Left lung (tissue), 4 donors: ENCODE measurements at regions not wholly inside any gene's neighbourhood (a gene's known extent, or its start where the extent isn't known, plus 50 kb on each side); places are given as distances from the start of the nearest gene placed in this dataset.

Source experiments
- ATAC-seq: fragments of 200-7000 bp; cut with Tn5 transposase; one replicate; pipeline ENCODE4 v1.9.1; 2020; ENCODE audit warnings: moderate library complexity
- DNase-seq, 4 donors: peaks; one replicate each; pipeline ENCODE4 v3.0.0-alpha.2; 2013 to 2020
- H3K27ac ChIP-seq, 2 donors: fragments of 200-600 bp; sonication (generic) in 1 of 2; one replicate each; pipeline versions ENCODE4 v1.5.0 to v1.8.0; 2020 to 2021
- H3K27me3 ChIP-seq, 2 donors: fragments of 200-600 bp; sonication (generic) in 1 of 2; one replicate each; pipeline versions ENCODE4 v1.5.0 to v1.8.0; 2020 to 2021
- H3K36me3 ChIP-seq, 2 donors: fragments of 200-600 bp; sonication (generic) in 1 of 2; one replicate each; pipeline versions ENCODE4 v1.5.0 to v1.8.0; 2020 to 2021
- H3K4me1 ChIP-seq, 2 donors: fragments of 200-600 bp; one replicate each; pipeline ENCODE4 v1.8.0; 2021
- H3K4me3 ChIP-seq, 2 donors: fragments of 200-600 bp; sonication (generic) in 1 of 2; one replicate each; pipeline versions ENCODE4 v1.5.0 to v1.8.0; 2020 to 2021; ENCODE audit warnings: mild to moderate bottlenecking in 1 of 2
- H3K9me3 ChIP-seq, 2 donors: fragments of 200-600 bp; sonication (generic) in 1 of 2; one replicate each; pipeline versions ENCODE4 v1.5.0 to v1.8.0; 2020 to 2021
- CTCF ChIP-seq, 2 donors: fragments of 200-600 bp; sonication (generic) in 1 of 2; IDR thresholded peaks; one replicate each; pipeline versions ENCODE4 v1.5.0 to v1.8.0; 2021; ENCODE audit warnings: antibody characterized with exemption in 2 of 2
- intact Hi-C, 2 donors: fragments of 100-400 bp; cut with DNase I; formaldehyde crosslinking; loops; one replicate each; pipeline versions ENCODE4 v1.11.2 to v1.14.2; 2022
- donor health status: DM: no; HTN: yes; CAD: no.
- donor health status: DM: no; HTN: no; CAD: no.

DNA sequence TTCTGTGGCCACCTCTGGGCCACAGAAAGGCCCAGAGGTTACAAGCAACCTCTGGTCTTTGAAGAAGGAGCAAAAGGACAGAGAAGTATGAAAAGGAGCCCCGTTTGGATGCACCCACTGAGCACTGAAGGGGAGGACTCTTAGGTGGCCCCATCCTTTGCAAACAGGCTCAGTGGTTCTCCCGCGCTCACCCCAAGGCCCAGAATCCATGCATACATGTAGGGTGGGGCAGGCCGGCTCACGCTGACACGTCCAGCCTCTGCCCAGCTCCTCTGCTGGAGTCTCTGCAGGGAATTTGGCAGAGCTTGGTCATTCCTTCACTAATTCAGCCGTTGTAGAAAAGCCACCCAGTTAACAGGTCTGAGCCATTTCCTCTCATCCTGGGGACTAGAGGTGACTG, 61.3 kb upstream of the AJAP1 start:
- intact Hi-C loops: no loop called here
- Histone ChIP-seq H3K27ac (no peak overlapping the region), H3K36me3 (no peaks in the 10 kb centered on the region), H3K4me3 (no peak overlapping the region), H3K27me3 (peaks cover 0 to 20% of the 10 kb centered on the region in 2 donors), H3K4me1 (no peaks in the 10 kb centered on the region), H3K9me3 (no peaks in the 10 kb centered on the region)
- DNase-seq: no peak
- ATAC-seq: no peak
- no peak for TF ChIP-seq CTCF (IDR thresholded peaks at IDR 0.05)

- no peaks in the 10 kb centered on the region for H3K9me3 ChIP-seq
- peaks cover 0 to 24% of the 10 kb centered on the region in 2 donors for H3K27me3 ChIP-seq
- H3K4me1 ChIP-seq: no peaks in the 10 kb centered on the region
- TF ChIP-seq CTCF (IDR thresholded peaks at IDR 0.05): no peak
- no peak overlapping the region for H3K4me3 ChIP-seq
- no peak overlapping the region for H3K27ac ChIP-seq
- DNase-seq (no peak), ATAC-seq (no peak)
- no peaks in the 10 kb centered on the region for H3K36me3 ChIP-seq
- intact Hi-C loops: no loop called here
These were observed 60.0 kb upstream of the AJAP1 start for GRCh38 chr1:4594286-4594991.

- Histone ChIP-seq H3K36me3 (no peaks in the 10 kb centered on the region), H3K4me1 (no peaks in the 10 kb centered on the region), H3K4me3 (no peak overlapping the region), H3K9me3 (no peaks in the 10 kb centered on the region), H3K27ac (no peak overlapping the region), H3K27me3 (peaks cover 0 to 36% of the 10 kb centered on the region in 2 donors)
- no peak for TF ChIP-seq CTCF (IDR thresholded peaks at IDR 0.05)
- intact Hi-C loops: no loop called here
- DNase-seq (no peak), ATAC-seq (no peak)
These were observed 58.8 kb upstream of the AJAP1 start for GRCh38 chr1:4595341-4596225.

DNA sequence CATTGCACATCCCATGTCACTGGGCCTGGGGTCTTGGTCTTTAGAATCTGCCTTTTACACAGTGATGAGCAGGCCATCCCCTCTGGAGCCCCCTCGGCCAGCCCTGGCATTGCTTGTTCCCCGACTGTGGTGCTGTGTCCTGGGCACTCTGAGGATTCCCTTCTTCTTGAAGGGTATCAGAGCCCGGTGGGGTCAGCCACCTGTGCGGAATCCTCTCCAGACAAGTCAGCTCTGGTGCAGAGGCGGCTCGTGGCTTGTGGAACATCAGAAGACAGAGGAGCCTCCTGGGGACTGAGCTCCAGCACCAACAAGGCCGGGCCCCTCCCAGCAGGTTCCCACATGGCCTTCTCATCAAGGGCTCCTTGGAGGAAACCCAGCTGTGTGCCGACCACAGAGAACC, 57.9 kb upstream of the AJAP1 start:
- peaks cover 0 to 39% of the 10 kb centered on the region in 2 donors for H3K27me3 ChIP-seq
- TF ChIP-seq CTCF (IDR thresholded peaks at IDR 0.05): no peak
- no peak overlapping the region for H3K4me3 ChIP-seq
- DNase-seq (no peak), ATAC-seq (no peak)
- H3K27ac ChIP-seq: no peak overlapping the region
- H3K4me1 ChIP-seq: no peaks in the 10 kb centered on the region
- no peaks in the 10 kb centered on the region for H3K36me3 ChIP-seq
- intact Hi-C loops: no loop called here
- H3K9me3 ChIP-seq: no peaks in the 10 kb centered on the region

GRCh38 chr1:4597020-4597419, 57.4 kb upstream of the AJAP1 start:
- ATAC-seq (no peak), DNase-seq (no peak)
- H3K36me3 ChIP-seq: no peaks in the 10 kb centered on the region
- no peak overlapping the region for H3K4me3 ChIP-seq
- no peaks in the 10 kb centered on the region for H3K9me3 ChIP-seq
- TF ChIP-seq CTCF (IDR thresholded peaks at IDR 0.05): no peak
- no peak overlapping the region for H3K27ac ChIP-seq
- intact Hi-C loops: no loop called here
- H3K4me1 ChIP-seq: no peaks in the 10 kb centered on the region
- peaks cover 0 to 39% of the 10 kb centered on the region in 2 donors for H3K27me3 ChIP-seq
